K562 (cell line): ENCODE measurements at regions not wholly inside any gene's neighbourhood (a gene's known extent, or its start where the extent isn't known, plus 50 kb on each side); places are given as distances from the start of the nearest gene placed in this dataset.

Experiments used
- ATAC-seq: fragments of 200-7000 bp; cut with Tn5 transposase; 3 replicates; pipeline ENCODE4 v1.9.1; 2020; ENCODE audit warnings: moderate library complexity
- BruUV-seq: library from RNA; stranded (reverse); fragments of 400-500 nt; replicated peaks from 2 replicates; lab custom pipeline; 2021; lab: Mats Ljungman, UMichigan
- CTCF ChIA-PET: fragments of 300-600 bp; formaldehyde crosslinking; extraction: SDS; loops from one replicate; lab custom pipeline; 2021; ENCODE audit warnings: low intra/inter-chr PET ratio; lab: Yijun Ruan, JAX
- POLR2A ChIA-PET: fragments of 300-600, 350-650 bp; sonication (Branson Sonifier 250); formaldehyde crosslinking; extraction: SDS; loops from one replicate; lab custom pipeline; 2021; ENCODE audit warnings: antibody characterized with exemption, inconsistent platforms; lab: Yijun Ruan, JAX
- DNase-seq, 4 experiments: peaks; one replicate each; pipeline versions ENCODE4 v3.0.0 to v3.0.0-alpha.2; 2011 to 2018; ENCODE audit warnings: low spot score in 3 of 4, mixed read lengths in 3 of 4; ENCODE audit errors: extremely low read depth in 1 of 4
- FAIRE-seq: peaks from 2 replicates; lab custom pipeline; 2011; peaks lifted over from hg19 to GRCh38; lab: Jason Lieb, UNC
- H2AFZ ChIP-seq: 2 replicates; pipeline ENCODE4 v1.6.0; 2011; ENCODE audit warnings: low read depth, low read length, control low read depth, inconsistent platforms
- H3K27ac ChIP-seq: fragments of 200-600 bp; 3 replicates; pipeline ENCODE4 v1.8.0; 2011; ENCODE audit warnings: low read depth, mild to moderate bottlenecking, control low read depth, inconsistent platforms, low read length, moderate library complexity, mixed read lengths; ENCODE audit errors: extremely low read depth
- H3K27me3 ChIP-seq, 2 experiments: fragments of 300-600 bp in 1 of 2; 2 replicates in 1 of 2; 3 replicates in 1 of 2; pipeline versions ENCODE4 v1.6.0 to v1.8.0; 2011; ENCODE audit warnings: inconsistent platforms in 2 of 2, low read length in 2 of 2, mild to moderate bottlenecking in 1 of 2, mixed read lengths in 1 of 2, moderate library complexity in 1 of 2; ENCODE audit not compliant: control insufficient read depth in 2 of 2, insufficient read depth in 2 of 2
- H3K36me3 ChIP-seq: fragments of 300-600 bp; 3 replicates; pipeline ENCODE4 v1.8.0; 2011; ENCODE audit warnings: mild to moderate bottlenecking, low read length, inconsistent platforms; ENCODE audit not compliant: control insufficient read depth, insufficient read depth
- H3K4me1 ChIP-seq, 2 experiments: fragments of 200-600 bp in 1 of 2; replicated peaks in 1 of 2; 2 replicates in 1 of 2; 3 replicates in 1 of 2; pipeline versions ENCODE4 v1.5.1 to v1.8.0; 2011; ENCODE audit warnings: inconsistent platforms in 2 of 2, low read length in 2 of 2, mild to moderate bottlenecking in 1 of 2, mixed read lengths in 1 of 2, moderate library complexity in 1 of 2; ENCODE audit not compliant: control insufficient read depth in 2 of 2, insufficient read depth in 2 of 2
- H3K4me2 ChIP-seq: 2 replicates; pipeline ENCODE4 v1.6.1; 2011; ENCODE audit warnings: low read length, control low read depth, inconsistent platforms, mixed read lengths; ENCODE audit not compliant: insufficient read depth
- H3K4me3 ChIP-seq: fragments of 200-600 bp; sonication (generic), shearing (Covaris generic); 2 replicates; pipeline ENCODE4 v1.5.1; 2016; ENCODE audit warnings: control low read depth, inconsistent platforms
- H3K79me2 ChIP-seq: fragments of 200-600 bp; 3 replicates; pipeline ENCODE4 v1.8.0; 2011; ENCODE audit warnings: low read length, inconsistent platforms; ENCODE audit not compliant: control insufficient read depth, insufficient read depth
- H3K9ac ChIP-seq, 2 experiments: 2 replicates each; pipeline versions ENCODE4 v1.6.0 to v1.6.1; 2011; ENCODE audit warnings: low read depth in 2 of 2, low read length in 2 of 2, control low read depth in 1 of 2, inconsistent platforms in 1 of 2, mild to moderate bottlenecking in 1 of 2, mixed read lengths in 1 of 2; ENCODE audit not compliant: insufficient read depth in 1 of 2
- H3K9me1 ChIP-seq: one replicate; pipeline ENCODE4 v1.6.0; 2011; ENCODE audit warnings: inconsistent platforms, mild to moderate bottlenecking, low read length, moderate library complexity; ENCODE audit not compliant: control insufficient read depth, insufficient read depth
- H3K9me3 ChIP-seq: replicated peaks from 2 replicates; pipeline ENCODE4 v1.5.1; 2011; ENCODE audit warnings: low read depth, low read length, inconsistent platforms; ENCODE audit not compliant: control insufficient read depth, insufficient read depth
- H4K20me1 ChIP-seq: replicated peaks from 2 replicates; pipeline ENCODE4 v1.6.1; 2011; ENCODE audit warnings: low read length, inconsistent platforms, mixed read lengths; ENCODE audit not compliant: control insufficient read depth, insufficient read depth
- FOXJ3 ChIP-seq: sonication (generic); formaldehyde crosslinking; IDR thresholded peaks from 2 replicates; pipeline ENCODE4 v1.4.0; 2020; ENCODE audit warnings: mild to moderate bottlenecking, missing genetic modification reagents
- SAFB2 ChIP-seq: fragments of 200-400 bp; formaldehyde crosslinking; IDR thresholded peaks from 2 replicates; pipeline ENCODE4 v1.6.1; 2018; ENCODE audit warnings: borderline replicate concordance, low read length, low read depth, moderate library complexity; ENCODE audit not compliant: severe bottlenecking
- SLC30A9 ChIP-seq: fragments of 250-450 bp; sonication (Bioruptor Pico); IDR thresholded peaks from 2 replicates; pipeline ENCODE4 v1.8.0; 2022; ENCODE audit warnings: mild to moderate bottlenecking, moderate library complexity
- SMAD3 ChIP-seq: fragments of 450-650 bp; formaldehyde crosslinking; conservative IDR thresholded peaks from 2 replicates; pipeline ENCODE4 v1.4.0; 2020; ENCODE audit warnings: mild to moderate bottlenecking
- SMARCA4 ChIP-seq: fragments of 450-650 bp; IDR thresholded peaks from 2 replicates; pipeline ENCODE4 v1.6.1; 2016
- ZNF121 ChIP-seq: sonication (generic); formaldehyde crosslinking; conservative IDR thresholded peaks from 2 replicates; pipeline ENCODE4 v1.8.0; 2022; ENCODE audit warnings: missing genetic modification reagents
- ZNF3 ChIP-seq: fragments of 250-450 bp; sonication (Bioruptor Pico); IDR thresholded peaks from 2 replicates; pipeline ENCODE4 v1.5.0; 2021; ENCODE audit warnings: mild to moderate bottlenecking, moderate library complexity
- ZNF316 ChIP-seq: fragments of 450-650 bp; IDR thresholded peaks from 2 replicates; pipeline ENCODE4 v1.6.1; 2016
- WGBS: fragments of 100-300 bp; shearing (Covaris generic); methylation state at CpG from one replicate; pipeline ENCODE4 v1.1.6; 2016; ENCODE audit warnings: low coverage, mixed read lengths; ENCODE audit not compliant: insufficient coverage; ENCODE audit errors: missing lambda C conversion rate; 5-methylcytosine and 5-hydroxymethylcytosine counted together
- in situ Hi-C: fragments of 300-500 bp; cut with MboI; formaldehyde crosslinking; loops from 4 replicates; pipeline ENCODE4 v1.15.0; 2018; ENCODE audit warnings: inconsistent platforms, mixed read lengths
- intact Hi-C: fragments of 100-400 bp; cut with micrococcal nuclease; formaldehyde crosslinking; loops from 2 replicates; pipeline ENCODE4 v1.14.2; 2022
- TF ChIP-seq, protein P1 (sequence below): fragments of 450-650 bp; IDR thresholded peaks from 2 replicates; pipeline ENCODE4 v1.6.1; 2016

- FAIRE-seq = no peak
- no TSS peak for BruUV-seq
Measured at GRCh38 chr5:74081126-74081525, 455.1 kb downstream of the ARHGEF28 start.

GRCh38 chr5:74079971-74080556, 454.1 kb downstream of the ARHGEF28 start:
- DNase-seq (no peak), FAIRE-seq (no peak), ATAC-seq (no peak)
- no peak overlapping the region for H3K9ac ChIP-seq
- H2AFZ ChIP-seq = no peak overlapping the region
- no peak for TF ChIP-seq SMAD3 (CRISPR knock-in tag)
- in situ Hi-C loops = no loop called here
- no peaks in the 10 kb centered on the region for H4K20me1 ChIP-seq
- ChIA-PET CTCF (no interaction called here), POLR2A (no interaction called here)
- H3K27ac ChIP-seq = no peak overlapping the region
- H3K36me3 ChIP-seq = no peaks in the 10 kb centered on the region
- intact Hi-C loops = no loop called here
- H3K27me3 ChIP-seq = no peaks in the 10 kb centered on the region; a peak in 1 of 5 replicates
- no peaks in the 10 kb centered on the region for H3K4me1 ChIP-seq
- H3K4me2 ChIP-seq = no peak overlapping the region
- H3K4me3 ChIP-seq = no peak overlapping the region
- 0% methylated on average over 6 of the region's 6 CpGs for WGBS
- BruUV-seq = no TSS peak
- H3K9me3 ChIP-seq = no peaks in the 10 kb centered on the region
- no peaks in the 10 kb centered on the region for H3K79me2 ChIP-seq
- H3K9me1 ChIP-seq = no peaks in the 10 kb centered on the region

More at GRCh38 chr5:74081126-74081525, 455.1 kb downstream of the ARHGEF28 start:
- Histone ChIP-seq H3K9me3 (no peaks in the 10 kb centered on the region), H3K9ac (no peak overlapping the region), H3K79me2 (no peaks in the 10 kb centered on the region), H3K4me2 (no peak overlapping the region), H3K27ac (no peak overlapping the region), H2AFZ (no peak overlapping the region), H3K27me3 (no peaks in the 10 kb centered on the region; a peak in 1 of 5 replicates), H4K20me1 (no peaks in the 10 kb centered on the region), H3K9me1 (no peaks in the 10 kb centered on the region), H3K4me1 (no peaks in the 10 kb centered on the region), H3K36me3 (no peaks in the 10 kb centered on the region), H3K4me3 (no peak overlapping the region)
- in situ Hi-C loops = no loop called here
- WGBS = 4% methylated on average over 5 of the region's 5 CpGs
- DNase-seq = no peak
- intact Hi-C loops = no loop called here
- ChIA-PET CTCF (no interaction called here), POLR2A (no interaction called here)
- no peak for TF ChIP-seq SAFB2
- no peak for TF ChIP-seq FOXJ3 (CRISPR knock-in tag)
- no peak for TF ChIP-seq ZNF3
- TF ChIP-seq SLC30A9 (CRISPR knock-in tag) = no peak
- TF ChIP-seq, protein P1, sequence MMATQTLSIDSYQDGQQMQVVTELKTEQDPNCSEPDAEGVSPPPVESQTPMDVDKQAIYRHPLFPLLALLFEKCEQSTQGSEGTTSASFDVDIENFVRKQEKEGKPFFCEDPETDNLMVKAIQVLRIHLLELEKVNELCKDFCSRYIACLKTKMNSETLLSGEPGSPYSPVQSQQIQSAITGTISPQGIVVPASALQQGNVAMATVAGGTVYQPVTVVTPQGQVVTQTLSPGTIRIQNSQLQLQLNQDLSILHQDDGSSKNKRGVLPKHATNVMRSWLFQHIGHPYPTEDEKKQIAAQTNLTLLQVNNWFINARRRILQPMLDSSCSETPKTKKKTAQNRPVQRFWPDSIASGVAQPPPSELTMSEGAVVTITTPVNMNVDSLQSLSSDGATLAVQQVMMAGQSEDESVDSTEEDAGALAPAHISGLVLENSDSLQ = no peak
- TF ChIP-seq ZNF316 = no peak
- TF ChIP-seq ZNF121 (CRISPR knock-in tag) = no peak
- TF ChIP-seq SMARCA4 = no peak
- ATAC-seq = no peak
